Cardiac fibroblast (primary cell): ENCODE measurements at regions not wholly inside any gene's neighbourhood (a gene's known extent, or its start where the extent isn't known, plus 50 kb on each side); places are given as distances from the start of the nearest gene placed in this dataset.

Experiments used
- DNase-seq, 2 donors: peaks; one replicate each; pipeline versions ENCODE4 v3.0.0 to v3.0.0-alpha.2; 2010; ENCODE audit warnings: low read depth in 2 of 2
- H3K4me3 ChIP-seq, 2 donors: replicated peaks in 1 of 2; 1 replicate in 1 of 2; 2 replicates in 1 of 2; pipeline ENCODE4 v1.5.1; 2011; ENCODE audit warnings: low read depth in 2 of 2, low read length in 2 of 2, mild to moderate bottlenecking in 2 of 2, moderate library complexity in 1 of 2
- TF ChIP-seq, protein P1 (sequence below): IDR thresholded peaks from one replicate; pipeline ENCODE4 v1.5.1; 2011; ENCODE audit warnings: low read depth, mild to moderate bottlenecking, low read length, inconsistent platforms

DNA sequence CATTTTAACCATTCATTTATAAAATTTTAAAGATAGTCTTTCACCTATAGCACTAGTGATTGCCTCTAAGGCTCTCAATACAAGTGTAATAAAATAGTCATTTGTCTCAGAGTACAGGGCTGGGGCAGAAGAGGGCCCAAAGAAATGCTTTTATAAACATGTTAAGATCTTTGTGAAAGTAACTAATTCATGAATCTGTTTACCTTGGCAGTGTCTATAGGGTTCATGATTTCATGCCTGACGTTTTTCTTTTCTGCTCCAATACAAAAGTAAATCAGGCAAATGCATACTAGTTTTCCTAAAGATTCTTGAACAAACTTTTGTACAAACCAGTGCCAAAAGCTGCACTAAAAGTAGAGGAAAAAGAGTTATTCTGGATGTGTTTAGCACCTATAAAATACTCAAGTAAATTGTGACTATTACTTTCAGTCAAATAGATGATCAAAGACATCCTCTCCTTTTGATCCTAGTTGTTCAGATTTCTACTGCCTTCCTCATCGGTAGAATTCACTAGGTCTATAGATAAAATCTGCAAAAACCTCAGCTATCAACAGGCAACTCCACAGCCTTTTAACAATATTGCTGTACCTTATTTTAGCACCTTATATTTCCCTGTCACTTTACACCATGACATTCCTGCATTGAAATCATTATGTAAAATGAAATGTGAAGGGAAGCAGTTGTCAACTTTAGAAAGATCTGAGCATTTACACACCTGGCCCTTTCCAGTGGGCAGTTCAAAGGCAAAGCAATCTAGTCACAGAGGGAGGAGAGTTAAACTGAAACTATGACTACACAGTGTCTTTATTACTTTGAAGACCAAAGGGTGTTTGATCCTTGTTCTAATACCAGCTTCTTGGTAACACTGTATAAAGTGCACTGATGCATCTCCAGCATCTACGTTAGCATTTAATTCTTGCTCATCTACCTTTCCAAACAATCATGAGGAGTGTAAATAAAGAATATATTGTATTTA, 100.0 kb upstream of the MED13 start:
- no peak overlapping the region for H3K4me3 ChIP-seq
- TF ChIP-seq, protein P1, sequence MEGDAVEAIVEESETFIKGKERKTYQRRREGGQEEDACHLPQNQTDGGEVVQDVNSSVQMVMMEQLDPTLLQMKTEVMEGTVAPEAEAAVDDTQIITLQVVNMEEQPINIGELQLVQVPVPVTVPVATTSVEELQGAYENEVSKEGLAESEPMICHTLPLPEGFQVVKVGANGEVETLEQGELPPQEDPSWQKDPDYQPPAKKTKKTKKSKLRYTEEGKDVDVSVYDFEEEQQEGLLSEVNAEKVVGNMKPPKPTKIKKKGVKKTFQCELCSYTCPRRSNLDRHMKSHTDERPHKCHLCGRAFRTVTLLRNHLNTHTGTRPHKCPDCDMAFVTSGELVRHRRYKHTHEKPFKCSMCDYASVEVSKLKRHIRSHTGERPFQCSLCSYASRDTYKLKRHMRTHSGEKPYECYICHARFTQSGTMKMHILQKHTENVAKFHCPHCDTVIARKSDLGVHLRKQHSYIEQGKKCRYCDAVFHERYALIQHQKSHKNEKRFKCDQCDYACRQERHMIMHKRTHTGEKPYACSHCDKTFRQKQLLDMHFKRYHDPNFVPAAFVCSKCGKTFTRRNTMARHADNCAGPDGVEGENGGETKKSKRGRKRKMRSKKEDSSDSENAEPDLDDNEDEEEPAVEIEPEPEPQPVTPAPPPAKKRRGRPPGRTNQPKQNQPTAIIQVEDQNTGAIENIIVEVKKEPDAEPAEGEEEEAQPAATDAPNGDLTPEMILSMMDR, result no peak
- peak in 1 of 2 donors; percentile 12 for DNase-seq

GRCh38 chr17:62163847-62164246, 98.8 kb upstream of the MED13 start:
- no peak for DNase-seq
- no peak overlapping the region for H3K4me3 ChIP-seq
- TF ChIP-seq, protein P1, result no peak

- H3K4me3 ChIP-seq, result no peak overlapping the region
- DNase-seq, result no peak
- TF ChIP-seq, protein P1, result no peak
Measured at GRCh38 chr17:62162898-62163297, 97.8 kb upstream of the MED13 start.

DNA sequence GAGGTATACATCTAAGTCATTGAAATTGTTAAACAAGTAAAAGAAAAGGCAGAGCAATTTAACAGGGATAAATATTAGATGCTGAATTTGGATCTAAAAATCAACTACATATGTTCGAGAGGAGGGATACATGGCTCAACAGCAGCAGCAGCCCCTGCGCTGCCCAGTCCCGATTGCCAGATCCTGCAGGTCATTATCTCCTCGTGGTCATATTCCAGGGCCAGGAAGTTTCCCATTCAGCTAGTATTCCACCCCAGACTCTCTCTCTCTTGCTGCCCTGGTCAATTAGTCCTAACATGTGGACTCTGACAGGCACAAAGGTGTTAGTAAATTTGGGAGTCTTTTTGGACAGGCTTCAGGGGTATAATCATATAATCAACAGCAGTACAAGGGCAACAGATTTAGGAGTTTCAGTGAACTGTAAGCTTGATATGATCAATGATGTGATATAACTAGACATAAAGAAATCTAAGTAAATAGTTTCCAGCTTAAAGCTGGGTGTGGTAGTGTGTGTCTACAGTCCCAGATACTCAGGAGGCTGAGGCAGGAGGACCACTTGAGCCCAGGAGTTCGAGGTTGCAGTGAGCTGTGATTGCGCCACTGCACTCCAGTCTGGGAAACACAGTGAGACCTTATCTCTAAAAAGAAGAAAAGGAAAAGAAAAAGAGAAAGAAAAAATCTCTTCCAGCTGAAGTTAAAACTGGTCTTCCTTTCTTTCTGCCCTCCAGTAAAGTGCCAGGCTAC, 96.5 kb upstream of the MED13 start:
- H3K4me3 ChIP-seq, result no peak overlapping the region
- TF ChIP-seq, protein P1, result no peak
- no peak for DNase-seq

- DNase-seq, result no peak
- TF ChIP-seq, protein P1, result no peak
Measured at GRCh38 chr17:62160816-62161215, 95.7 kb upstream of the MED13 start.

DNA sequence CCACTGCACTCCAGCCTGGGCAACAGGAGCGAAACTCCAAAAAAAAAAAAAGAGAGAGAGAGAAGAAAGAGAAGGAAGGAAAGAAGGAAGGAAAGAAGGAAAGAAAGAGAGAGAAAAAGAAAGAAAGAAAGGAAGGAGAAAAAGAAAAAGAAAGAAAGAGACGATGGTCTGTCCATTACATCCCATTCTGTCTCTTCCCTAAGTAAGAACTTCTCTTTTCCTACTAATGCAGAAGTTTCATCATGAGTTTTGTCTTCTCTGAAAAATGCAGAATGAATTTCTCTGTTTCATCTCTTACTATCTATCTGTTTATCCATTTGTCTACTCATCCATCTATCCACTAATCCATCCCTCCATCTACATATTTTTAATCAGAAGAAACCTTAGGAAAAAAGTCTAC, 94.9 kb upstream of the MED13 start:
- H3K4me3 ChIP-seq, result no peak overlapping the region
- no peak for DNase-seq
- TF ChIP-seq, protein P1, result no peak

More at GRCh38 chr17:62160816-62161215, 95.7 kb upstream of the MED13 start:
- no peak overlapping the region for H3K4me3 ChIP-seq
